GM21717 (cell line): ENCODE measurements at regions not wholly inside any gene's neighbourhood (a gene's known extent, or its start where the extent isn't known, plus 50 kb on each side); places are given as distances from the start of the nearest gene placed in this dataset.
"Not testable (repeated sequence)": the region's sequence is repeated elsewhere in the genome, so short reads cannot be mapped to it uniquely, and the experiment has no call there.

Experiments
- ATAC-seq: cut with Tn5 transposase; IDR thresholded peaks from one replicate; pipeline ENCODE4 v1.9.1; 2021; ENCODE audit warnings: mild to moderate bottlenecking, moderate library complexity; ENCODE audit not compliant: unreplicated experiment

DNA sequence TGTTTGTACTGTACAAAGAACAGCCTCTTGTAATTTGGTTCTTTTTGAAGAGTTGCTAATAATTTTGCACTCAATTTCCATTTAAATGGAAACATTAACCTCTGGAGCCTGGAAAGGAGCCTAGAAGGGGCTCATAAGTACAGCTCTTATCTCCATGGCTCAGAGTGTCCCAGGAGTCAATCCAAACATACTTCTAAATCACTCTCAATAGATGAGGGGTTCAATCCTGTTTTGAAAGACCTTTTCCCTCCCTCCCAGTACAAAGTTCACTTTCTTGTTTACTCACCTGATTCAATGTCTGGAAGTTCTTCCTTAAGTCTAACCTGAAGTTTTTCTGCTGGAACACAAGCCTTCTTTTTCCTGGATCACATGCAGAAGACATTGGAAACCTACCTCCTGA is 273.0 kb upstream of the PLET1 start:
- no peak for ATAC-seq

DNA sequence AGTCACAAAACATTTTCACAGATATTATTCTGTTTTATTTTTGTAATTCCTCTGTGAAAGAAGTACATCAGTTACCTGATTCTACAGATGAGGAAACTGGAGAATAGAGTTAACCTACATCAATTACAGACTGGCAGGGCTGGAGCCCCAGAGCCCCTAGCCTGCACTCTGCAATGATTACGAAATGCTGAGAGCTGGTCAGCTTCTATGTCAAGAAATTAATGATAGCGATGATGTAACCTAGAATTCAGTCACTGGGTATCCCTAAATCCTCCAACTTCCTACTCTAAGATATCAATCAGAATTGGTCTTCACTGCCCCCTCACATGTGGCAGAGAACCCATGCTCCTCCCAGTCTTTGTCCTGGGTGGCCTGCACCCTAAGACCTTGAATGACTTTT is 273.5 kb upstream of the PLET1 start:
- ATAC-seq, result no peak

DNA sequence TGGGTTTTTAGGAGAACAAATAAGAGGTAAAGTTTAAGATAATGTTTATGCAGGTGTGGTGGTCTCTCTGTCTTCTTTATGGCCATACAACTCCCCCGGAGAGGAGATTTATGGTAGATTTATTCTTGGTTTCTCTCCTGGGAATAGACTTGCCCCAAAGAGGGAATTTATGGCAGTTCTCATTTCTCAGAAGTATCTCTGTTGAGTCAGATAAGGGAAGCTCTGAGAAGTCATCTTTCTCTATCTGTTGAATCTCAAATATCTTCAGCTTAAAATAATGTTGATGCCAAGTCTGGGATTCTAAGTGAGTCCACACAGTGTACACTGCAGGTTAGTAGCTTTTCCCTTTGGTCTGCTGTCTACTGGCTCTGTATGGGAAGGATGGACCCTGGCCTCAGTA is 276.4 kb upstream of the PLET1 start:
- no peak for ATAC-seq

DNA sequence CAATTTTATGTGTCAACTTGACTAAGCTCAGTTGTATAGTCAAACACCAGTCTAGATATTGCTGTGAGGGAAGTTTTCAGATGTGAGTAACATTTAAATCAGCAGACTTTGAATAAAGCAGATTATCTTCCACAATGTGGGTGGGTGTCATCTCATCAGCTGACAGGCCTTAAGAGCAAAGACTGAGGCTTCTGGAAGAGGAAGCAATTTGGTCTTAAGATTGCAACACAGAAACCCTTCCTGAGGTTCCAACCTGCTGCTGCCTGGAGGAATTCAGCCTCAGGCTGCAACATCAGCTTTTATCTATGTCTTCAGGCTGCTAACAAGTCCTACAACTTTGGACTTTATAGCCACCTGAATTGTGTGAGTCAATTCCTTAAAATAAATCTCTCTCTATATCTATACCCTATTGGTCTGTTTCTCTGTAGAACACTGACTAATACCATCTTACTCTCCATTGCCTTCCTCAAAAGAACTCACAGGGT is 277.2 kb upstream of the PLET1 start:
- no peak for ATAC-seq

DNA sequence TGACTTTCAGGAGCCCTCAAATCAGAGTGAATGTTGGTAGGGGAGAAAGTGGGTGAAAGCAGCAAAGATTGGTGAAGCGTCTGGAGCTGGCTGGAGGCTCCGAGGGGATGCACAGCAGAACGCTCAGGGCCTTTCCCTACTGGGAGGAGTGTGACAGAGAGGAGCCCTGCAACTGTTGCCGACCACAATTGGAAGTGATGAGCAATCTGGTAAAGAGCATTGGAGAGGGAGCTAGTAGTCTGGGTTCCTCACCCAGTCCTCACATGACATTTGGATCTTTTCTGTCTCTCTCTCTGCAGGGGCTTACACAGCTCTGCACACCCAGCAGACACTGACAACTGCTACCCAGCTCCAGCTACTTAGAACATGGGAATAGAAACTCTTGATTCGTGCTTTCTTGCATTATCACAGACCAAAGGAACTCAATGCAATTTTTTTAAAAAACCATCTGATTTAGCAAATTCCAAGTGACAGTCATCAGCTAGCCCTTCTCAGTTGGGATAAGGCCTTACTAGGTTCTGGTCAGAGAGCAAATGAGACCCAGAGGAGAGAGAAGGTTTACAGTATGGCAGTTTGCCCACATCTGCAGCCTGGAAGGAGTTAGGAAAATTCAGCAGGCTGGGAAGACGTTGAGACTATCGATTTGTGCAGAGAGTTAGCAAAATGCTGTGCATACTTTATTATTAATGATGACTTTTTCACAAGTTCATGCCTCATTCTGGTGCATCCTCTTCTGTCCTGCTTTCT is 278.0 kb upstream of the PLET1 start:
- ATAC-seq, result no peak

DNA sequence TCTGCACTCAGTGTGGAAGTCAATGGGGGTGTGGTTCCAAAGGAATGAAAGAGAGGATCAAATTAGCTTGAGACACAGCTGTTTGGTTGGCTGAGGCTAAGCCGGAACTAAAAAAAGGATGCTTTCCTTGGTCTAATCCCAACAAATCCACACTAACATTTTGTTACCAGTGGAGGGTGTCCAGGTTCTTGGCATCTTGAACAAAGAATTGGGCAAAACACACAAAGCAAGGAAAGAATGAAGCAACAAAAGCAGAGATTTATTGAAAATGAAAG is 278.6 kb upstream of the PLET1 start:
- ATAC-seq, result not testable (repeated sequence)

DNA sequence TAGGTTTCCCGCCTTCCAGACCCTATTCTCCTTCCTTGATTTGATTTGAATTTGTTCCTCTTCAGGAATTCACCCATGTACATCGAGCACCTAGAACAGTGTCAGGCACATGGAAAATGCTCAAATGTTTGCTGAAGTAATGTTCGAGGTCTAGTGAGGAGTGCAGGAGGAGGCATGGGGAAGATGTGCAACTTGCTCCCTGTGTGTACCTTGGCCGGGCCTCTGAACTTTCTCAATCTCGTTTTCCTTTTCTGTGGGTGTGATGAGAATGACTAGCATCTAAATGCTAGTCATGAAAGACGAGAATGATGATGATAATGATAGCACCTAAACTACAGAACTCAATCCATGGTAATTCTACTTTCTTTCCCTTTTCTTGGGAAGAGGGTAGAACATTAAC is 279.1 kb upstream of the PLET1 start:
- ATAC-seq, result no peak

DNA sequence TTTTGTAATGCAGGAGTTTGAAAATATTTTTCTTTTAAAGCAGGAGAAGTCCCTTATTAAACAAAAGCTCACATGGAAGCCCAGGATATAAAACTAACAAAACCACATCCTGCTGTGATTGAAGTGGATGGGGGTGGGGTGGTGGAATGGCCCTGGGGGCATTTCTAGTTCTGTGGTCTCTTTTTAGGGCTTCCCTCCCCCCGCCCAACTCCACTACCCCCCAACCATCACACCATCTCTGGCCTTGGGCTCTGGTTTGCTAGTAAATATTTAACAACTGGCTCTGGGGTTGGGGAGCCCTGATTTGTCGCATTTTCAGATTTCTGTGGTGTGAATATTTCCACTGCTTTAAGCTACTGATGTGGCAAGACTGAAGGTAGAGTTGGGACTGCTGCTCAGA is 279.6 kb upstream of the PLET1 start:
- ATAC-seq, result no peak

DNA sequence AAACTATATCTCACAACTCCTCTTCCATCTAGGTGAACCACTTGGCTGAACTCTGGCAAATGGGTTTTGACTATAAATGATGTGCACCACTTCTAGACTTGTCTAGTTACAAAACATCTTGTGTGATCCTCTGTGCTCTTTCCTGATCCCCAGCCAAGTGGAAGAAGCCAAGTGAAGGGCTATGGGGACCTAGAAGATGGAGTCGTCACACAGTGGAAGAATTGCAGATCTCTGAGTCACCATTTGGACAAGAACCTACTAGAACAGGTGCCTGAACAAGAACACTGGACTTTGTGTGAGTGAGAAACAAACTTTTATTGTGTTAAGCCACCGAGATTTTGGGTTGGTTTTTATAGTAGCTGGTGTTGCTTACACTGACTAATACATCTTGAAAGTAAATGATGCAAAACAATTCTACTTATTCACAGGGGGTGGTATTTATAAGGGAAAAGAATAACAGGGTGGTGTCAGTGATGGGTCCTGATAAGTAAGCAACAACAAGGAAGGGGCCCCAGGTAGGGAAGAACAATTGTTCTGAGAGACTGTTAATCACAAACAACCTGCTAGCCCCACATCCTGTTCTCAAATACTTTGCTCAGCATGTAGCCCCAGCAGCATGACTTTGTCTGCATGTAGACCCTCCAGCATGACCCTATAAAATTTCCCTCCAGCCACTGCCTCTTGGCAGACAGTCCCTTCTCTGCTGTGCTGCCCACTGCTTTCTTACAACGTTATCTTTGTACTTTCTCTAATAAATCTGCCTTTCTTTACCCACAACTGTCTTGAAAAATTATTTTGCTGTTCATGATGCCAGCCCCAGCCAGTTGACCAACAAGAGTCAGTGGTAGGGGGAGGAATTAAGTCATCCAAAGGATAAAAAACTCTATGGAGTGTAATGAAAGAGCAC is 280.7 kb upstream of the PLET1 start:
- no peak for ATAC-seq

DNA sequence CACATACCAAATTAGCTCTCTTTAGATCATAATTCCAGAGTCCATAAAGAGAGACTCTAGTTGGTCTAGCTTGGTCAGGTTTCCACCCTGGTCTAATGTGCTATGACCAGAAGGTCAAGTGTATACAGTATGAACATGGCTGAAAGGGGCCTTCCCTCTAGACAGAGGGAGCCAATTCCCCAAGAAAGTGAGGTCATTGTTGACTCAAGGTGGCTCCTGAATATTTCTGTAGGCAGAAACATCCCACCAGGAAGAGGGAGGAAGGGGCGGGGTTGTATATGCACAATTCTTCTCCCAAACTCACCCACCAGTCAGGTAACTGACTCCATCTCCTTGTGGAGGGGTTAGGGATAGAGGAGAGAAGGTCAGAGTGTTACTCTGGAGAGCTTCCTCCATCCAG is 281.8 kb upstream of the PLET1 start:
- no peak for ATAC-seq

DNA sequence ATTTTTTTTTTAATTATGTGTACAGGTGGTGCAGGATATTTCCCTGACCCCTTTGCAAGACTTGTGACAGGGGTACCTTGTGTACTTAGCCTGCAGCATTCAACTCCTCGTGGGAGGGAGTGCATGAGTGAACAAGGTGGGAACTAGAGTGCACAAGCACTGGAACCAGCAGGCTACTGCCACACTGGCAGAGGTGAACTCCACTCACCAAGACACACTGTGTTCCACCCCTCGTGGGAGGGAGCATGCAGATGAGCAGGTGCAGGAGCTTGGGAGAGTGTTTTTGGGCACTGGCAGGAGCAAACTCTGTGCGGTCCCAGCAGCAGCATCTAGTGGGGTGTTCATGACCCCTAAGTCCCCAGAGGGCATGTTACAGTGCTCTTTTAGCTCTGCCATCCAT is 282.7 kb upstream of the PLET1 start:
- ATAC-seq, result no peak

DNA sequence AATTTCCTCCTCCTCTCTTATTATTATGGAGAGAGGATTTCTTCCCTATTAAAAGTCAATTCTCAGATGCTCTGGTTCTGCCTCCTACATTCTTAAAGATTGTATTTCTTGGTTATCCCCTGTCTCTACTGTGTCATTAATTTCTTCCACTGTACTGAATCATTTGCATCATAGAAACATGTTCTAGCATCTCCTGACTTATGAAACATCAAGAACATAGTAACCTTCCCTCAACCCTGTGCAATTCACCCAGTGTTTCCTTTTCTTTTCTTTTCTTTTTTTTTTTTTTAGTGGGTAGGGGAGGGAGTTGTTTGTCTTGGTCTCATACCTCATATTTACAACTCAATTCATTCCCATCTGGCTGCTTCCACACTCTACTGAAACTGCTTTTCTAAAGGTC is 288.0 kb upstream of the PLET1 start:
- no peak for ATAC-seq

DNA sequence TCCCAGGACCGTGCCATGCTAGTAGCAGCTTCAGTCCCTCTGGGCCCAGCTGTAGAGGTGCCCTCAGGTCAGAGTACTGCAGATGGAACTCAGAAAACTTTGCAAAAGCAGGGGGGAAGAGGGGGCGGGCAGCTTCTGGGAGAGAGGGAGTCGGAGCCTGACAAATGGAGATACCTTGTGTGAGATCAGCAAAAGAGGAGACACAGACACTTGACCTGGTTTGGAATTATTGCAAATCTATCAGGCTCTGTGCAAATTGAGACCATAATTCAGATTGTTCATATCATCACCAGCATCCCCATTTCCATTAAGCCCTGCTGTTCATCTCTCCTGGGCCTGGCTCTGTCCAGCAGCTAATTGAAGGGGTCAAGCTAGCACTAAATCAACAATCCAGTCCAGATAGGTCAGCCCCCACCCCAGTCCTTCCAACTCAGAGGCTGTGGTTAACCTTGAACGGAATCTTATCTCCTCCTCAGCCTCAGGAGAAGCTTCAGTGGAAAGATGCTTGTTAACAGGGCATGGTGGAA is 292.6 kb upstream of the PLET1 start:
- no peak for ATAC-seq

DNA sequence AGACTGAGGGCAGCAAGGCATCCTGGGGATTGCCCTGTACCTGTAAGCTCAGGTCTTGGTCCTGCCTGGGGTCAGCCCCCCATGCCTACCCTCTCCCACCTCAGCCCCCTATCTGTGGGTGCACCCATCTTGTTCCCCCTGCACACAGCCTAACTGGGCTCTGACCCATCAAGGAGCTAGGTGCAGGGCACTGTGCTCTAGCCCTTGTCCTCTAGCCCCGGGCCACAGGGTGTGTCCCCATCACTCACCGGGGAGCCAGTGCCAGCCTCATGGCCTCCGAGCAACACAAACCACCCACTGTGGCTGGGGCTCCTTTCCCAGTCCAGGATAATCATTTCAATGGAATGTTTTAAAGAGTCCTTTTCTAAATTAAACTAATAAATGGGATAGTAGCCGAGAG is 293.9 kb upstream of the PLET1 start:
- ATAC-seq, result no peak

DNA sequence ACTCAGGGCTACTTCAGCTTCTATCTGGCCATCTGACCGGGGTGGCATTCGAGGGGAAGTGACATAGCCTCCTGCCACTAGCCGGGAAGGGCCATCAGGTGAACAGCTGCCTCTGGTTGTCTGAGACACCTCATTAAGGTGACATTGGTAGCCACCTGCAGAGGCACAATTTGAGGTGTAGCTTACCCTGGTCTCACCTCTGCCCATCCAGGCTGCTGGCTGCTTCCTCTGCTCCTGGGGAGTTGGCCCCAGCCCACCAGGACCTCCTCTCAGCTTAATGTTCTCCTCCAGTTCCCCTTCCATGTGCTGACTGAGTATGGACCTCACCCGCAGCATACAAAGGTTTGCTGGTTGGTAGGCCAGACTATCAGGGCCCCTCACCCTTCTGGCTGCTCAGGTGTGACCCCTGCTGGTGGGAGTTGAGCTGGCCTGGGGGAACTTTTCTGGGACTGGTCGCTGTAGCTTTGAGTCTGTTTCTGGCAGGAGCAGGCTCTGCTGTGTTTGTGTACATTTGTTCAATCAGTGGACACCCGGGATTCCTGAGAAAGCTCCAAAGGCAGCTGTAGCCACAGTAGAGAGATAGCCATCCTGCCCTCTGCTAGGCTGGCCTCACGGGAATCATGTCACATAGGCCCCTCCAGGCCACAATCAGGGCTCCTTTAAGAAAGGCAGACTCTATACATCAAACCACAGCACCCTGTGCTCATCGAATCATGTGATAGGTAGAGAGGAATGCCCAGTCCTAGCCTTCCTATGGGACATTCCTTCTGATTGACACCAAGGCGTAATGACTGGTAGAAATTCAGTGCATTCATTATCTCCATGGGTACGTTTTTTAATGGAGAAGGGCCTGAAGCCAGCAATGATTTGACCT is 295.1 kb upstream of the PLET1 start:
- ATAC-seq, result peak; percentile 53

DNA sequence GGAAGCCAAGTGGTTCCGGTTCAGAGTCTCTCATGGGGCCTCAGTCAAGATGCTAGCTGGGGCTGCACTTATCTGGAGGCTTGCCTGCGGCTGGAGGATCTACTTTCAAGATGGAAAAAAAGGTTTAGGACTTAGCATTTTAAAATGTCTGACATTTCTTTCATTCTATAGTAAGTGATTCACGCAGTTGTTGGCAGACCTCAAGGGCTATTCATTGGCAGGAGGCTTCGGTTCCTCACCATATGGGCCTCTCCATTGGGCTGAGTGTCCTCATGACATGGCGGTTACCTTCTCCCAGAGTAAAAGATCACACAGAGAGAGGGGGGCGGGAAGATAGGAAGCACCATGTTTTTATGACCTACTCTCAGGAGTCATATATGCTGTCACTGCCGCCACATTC is 298.0 kb upstream of the PLET1 start:
- ATAC-seq, result no peak

DNA sequence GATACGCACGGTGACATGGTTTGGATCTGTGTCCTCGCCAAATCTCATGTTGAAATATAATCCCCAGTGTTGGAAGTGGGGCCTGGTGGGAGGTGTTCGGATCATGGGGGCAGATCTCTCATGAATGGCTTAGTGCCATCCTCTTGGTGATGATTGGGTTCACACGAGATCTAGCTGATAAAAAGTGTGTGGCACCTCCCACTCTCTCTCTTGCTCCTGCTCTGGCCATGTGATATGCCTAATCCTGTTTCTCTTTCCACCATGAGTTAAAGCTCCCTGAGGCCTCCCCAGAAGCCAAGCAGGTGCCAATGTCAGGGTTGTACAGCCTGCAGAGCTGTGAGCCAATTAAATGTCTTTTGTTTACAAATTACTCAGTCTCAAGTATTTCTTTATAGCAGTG is 303.1 kb upstream of the PLET1 start:
- ATAC-seq, result no peak

DNA sequence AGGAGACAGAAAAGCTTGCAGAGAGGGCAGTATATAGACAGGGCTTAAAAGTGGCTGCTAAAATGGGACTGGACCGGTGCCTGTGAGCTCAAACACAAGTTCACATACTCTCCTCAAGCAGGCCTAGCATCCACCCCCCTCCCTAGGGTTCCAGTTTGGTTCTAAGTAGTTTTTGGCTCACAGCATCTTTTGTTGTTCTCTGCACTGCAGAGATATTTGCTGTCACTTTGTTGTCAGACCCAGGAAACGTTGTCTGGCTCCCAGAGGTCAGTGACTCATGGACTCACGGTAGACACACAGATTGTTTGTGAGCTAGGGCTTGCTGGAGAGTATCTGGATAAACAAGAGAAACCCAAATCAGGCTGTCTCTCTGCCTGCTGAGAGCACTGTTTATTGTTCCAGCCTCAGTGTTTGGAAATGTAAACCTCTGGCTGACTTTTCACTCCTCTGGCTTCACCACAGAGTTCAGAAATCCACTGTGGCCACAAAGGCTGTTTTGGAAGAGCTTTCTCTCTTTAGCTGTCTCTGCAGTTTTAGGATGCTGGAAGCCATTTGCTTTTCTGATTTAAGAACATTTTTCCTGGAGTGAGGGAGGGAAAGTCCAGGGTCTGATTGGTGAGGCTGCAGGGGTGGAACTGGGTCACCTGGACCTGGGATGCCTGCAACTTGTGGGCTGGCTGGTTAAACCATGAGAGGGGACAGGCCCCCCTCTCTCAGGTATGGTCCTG is 303.7 kb upstream of the PLET1 start:
- no peak for ATAC-seq

DNA sequence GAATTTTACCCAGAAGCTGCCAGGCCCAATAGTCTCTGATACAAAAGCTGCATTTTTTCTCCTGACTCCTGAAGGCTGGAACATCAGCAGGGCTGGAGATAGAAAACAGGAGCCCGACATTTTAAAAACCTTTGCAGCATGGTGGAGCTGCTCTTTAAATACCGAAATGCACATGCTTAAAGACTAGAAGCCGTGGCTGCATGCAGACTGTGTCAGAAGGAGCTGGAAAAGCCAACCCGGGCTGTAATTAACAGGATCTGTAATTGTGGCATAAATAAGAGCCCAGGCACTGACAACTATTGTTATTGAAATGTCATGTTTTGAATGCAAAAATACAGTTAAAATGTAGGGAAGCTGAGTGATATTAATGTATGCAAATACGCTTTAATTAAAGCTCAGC is 304.9 kb upstream of the PLET1 start:
- ATAC-seq, result no peak

DNA sequence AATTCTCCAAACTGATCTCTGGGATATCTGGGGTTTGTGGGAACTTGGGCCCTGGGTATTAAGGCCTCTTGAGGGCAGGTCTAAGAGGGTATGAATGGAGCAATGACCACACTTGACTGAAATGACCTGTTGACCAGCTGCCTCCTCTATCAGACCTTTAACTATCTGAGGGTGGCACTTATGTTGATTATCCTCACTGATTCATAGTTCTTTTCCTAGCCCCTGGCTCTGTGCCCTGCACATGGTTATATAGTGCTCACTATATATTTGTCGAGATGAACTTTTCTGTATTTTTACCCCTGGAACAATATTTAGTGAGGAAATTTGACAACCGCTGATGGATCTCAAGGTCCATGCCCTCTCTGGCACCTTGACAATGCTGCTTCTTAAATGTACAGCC is 305.5 kb upstream of the PLET1 start:
- ATAC-seq, result no peak

DNA sequence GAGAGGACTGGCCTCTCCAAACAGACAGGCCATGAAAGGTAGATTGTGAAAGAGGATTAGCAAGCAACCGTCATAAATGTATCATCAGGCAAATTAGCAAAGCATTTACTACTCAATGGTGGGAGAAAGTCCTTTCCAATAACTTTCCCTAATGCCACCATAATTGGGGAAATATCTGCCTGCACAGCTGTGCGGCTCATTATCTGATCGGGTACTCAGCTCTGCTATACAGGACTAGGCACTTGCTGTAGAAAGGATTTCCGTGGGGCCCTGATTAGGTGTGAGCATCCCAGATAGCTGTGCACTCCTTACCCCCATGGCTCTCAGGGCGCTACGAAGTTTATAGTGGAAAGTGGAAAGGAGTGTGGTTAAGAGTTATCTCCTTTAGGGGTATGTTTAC is 309.7 kb upstream of the PLET1 start:
- no peak for ATAC-seq
